HG03095 (cell line): ENCODE measurements at regions not wholly inside any gene's neighbourhood (a gene's known extent, or its start where the extent isn't known, plus 50 kb on each side); places are given as distances from the start of the nearest gene placed in this dataset.
"Not testable (repeated sequence)": the region's sequence is repeated elsewhere in the genome, so short reads cannot be mapped to it uniquely, and the experiment has no call there.

Source experiments
- ATAC-seq: cut with Tn5 transposase; IDR thresholded peaks from one replicate; pipeline ENCODE4 v1.9.1; 2021; ENCODE audit warnings: moderate library complexity; ENCODE audit not compliant: unreplicated experiment

- ATAC-seq = no peak
These were observed 144.2 kb upstream of the ZNF804B start for GRCh38 chr7:88615336-88615735.

- no peak for ATAC-seq
These were observed 144.8 kb upstream of the ZNF804B start for GRCh38 chr7:88614736-88615135.

GRCh38 chr7:88610942-88611341 lies 148.6 kb upstream of the ZNF804B start:
- ATAC-seq = no peak

GRCh38 chr7:88600695-88601094 lies 158.8 kb upstream of the ZNF804B start:
- no peak for ATAC-seq

- ATAC-seq = no peak
These were observed 160.0 kb upstream of the ZNF804B start for GRCh38 chr7:88599528-88599927.

- ATAC-seq = no peak
These were observed 161.5 kb upstream of the ZNF804B start for GRCh38 chr7:88597941-88598425.

- no peak for ATAC-seq
These were observed 168.5 kb upstream of the ZNF804B start for GRCh38 chr7:88590963-88591362.

GRCh38 chr7:88589927-88590326 lies 169.6 kb upstream of the ZNF804B start:
- ATAC-seq = no peak

- no peak for ATAC-seq
These were observed 172.6 kb upstream of the ZNF804B start for GRCh38 chr7:88586890-88587289.

GRCh38 chr7:88586219-88586618 lies 173.3 kb upstream of the ZNF804B start:
- no peak for ATAC-seq

- no peak for ATAC-seq
These were observed 182.8 kb upstream of the ZNF804B start for GRCh38 chr7:88576720-88577119.

- ATAC-seq = no peak
These were observed 193.3 kb upstream of the ZNF804B start for GRCh38 chr7:88566162-88566729.

- no peak for ATAC-seq
These were observed 194.1 kb upstream of the ZNF804B start for GRCh38 chr7:88565401-88565800.

- not testable (repeated sequence) for ATAC-seq
These were observed 203.1 kb upstream of the ZNF804B start for GRCh38 chr7:88556441-88556840.

- not testable (repeated sequence) for ATAC-seq
These were observed 204.7 kb upstream of the ZNF804B start for GRCh38 chr7:88554847-88555246.

GRCh38 chr7:88548399-88548798 lies 211.1 kb upstream of the ZNF804B start:
- ATAC-seq = no peak

GRCh38 chr7:88546808-88547207 lies 212.7 kb upstream of the ZNF804B start:
- ATAC-seq = no peak

- ATAC-seq = no peak
These were observed 213.8 kb upstream of the ZNF804B start for GRCh38 chr7:88545663-88546062.

GRCh38 chr7:88540012-88540411 lies 219.5 kb upstream of the ZNF804B start:
- no peak for ATAC-seq

- no peak for ATAC-seq
These were observed 220.0 kb upstream of the ZNF804B start for GRCh38 chr7:88539518-88539917.

GRCh38 chr7:88523645-88524044 lies 217.0 kb upstream of the STEAP4 start:
- no peak for ATAC-seq

- ATAC-seq = no peak
These were observed 216.1 kb upstream of the STEAP4 start for GRCh38 chr7:88522771-88523293.

- no peak for ATAC-seq
These were observed 209.7 kb upstream of the STEAP4 start for GRCh38 chr7:88516429-88516828.
